Endothelial cell of umbilical vein (primary cell): ENCODE measurements at regions not wholly inside any gene's neighbourhood (a gene's known extent, or its start where the extent isn't known, plus 50 kb on each side); places are given as distances from the start of the nearest gene placed in this dataset.

Source experiments
- CTCF ChIP-seq, 2 donors: IDR thresholded peaks; 1 replicate in 1 of 2; 2 replicates in 1 of 2; pipeline ENCODE4 v1.5.1; 2011; ENCODE audit warnings: low read length in 2 of 2, mild to moderate bottlenecking in 2 of 2, moderate library complexity in 2 of 2, control low read depth in 1 of 2, inconsistent platforms in 1 of 2, low read depth in 1 of 2; ENCODE audit not compliant: insufficient read depth in 1 of 2; ENCODE audit errors: extremely low read depth in 1 of 2
- EZH2 ChIP-seq: IDR thresholded peaks from 2 replicates; pipeline ENCODE4 v1.6.1; 2012; ENCODE audit warnings: borderline replicate concordance, low read depth, mild to moderate bottlenecking, moderate library complexity, low read length, inconsistent platforms; ENCODE audit not compliant: severe bottlenecking
- MAX ChIP-seq: IDR thresholded peaks from 2 replicates; pipeline ENCODE4 v1.6.1; 2011; ENCODE audit not compliant: insufficient read depth, insufficient read length
- POLR2A ChIP-seq: IDR thresholded peaks from 2 replicates; pipeline ENCODE4 v1.6.1; 2012; ENCODE audit warnings: low read depth, mild to moderate bottlenecking, control low read depth, low read length
- POLR2AphosphoS5 ChIP-seq: IDR thresholded peaks from 2 replicates; pipeline ENCODE4 v1.6.1; 2012; ENCODE audit warnings: low read depth, mild to moderate bottlenecking, control low read depth, low read length, moderate library complexity; ENCODE audit not compliant: insufficient read depth

- TF ChIP-seq CTCF (IDR thresholded peaks at IDR 0.05; ENCODE audit: extremely low read depth in 1 of 2, insufficient read depth in 1 of 2, low read depth in 1 of 2, low read length in 2 of 2), result no peak
- TF ChIP-seq MAX, result no peak
- TF ChIP-seq POLR2A, result no peak
- no peak for TF ChIP-seq POLR2AphosphoS5
- TF ChIP-seq EZH2, result no peak
These were observed 673.0 kb downstream of the TLL1 start for GRCh38 chr4:166546009-166546408.
